Stimulated activated CD4-positive, alpha-beta T cell treated with anti-CD3 and anti-CD28 coated beads, TNF-alpha, amount 100 ng/mL, for 1 hour (primary cell): ENCODE measurements at regions not wholly inside any gene's neighbourhood (a gene's known extent, or its start where the extent isn't known, plus 50 kb on each side); places are given as distances from the start of the nearest gene placed in this dataset.
A peak's percentile ranks its signal among the peaks of the same experiment; 100 is the strongest.
"Not testable (repeated sequence)": the region's sequence is repeated elsewhere in the genome, so short reads cannot be mapped to it uniquely, and the experiment has no call there.

Experiments used
- DNase-seq, 3 donors: peaks; one replicate each; pipeline ENCODE4 v3.0.0-alpha.2; 2020; ENCODE audit warnings: low read depth in 3 of 3, low spot score in 1 of 3

- DNase-seq: not testable (repeated sequence)
Observed at GRCh38 chr3:125791021-125791420, 178.0 kb upstream of the ROPN1B start.

GRCh38 chr3:125810010-125810409 is 159.0 kb upstream of the ROPN1B start:
- DNase-seq: not testable (repeated sequence)

DNA sequence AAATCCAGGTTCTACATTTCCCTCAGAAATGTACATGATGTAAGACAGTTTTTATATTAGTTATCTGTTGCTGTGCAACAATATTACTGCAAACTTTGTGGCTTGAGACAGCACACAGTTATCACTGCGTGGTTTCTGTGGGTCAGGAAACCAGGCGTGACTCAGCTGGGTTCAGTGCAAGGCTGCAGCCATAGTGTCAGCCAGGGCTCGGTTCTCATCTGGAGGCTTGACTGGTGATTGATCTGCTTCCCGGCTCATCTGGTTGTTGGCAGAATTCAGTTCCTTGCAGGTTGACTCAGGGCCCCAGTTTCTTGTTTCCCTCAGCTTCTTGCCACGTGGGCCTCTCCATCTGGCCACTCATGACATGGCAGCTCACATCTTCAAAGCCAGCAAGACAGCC is 146.8 kb upstream of the ROPN1B start:
- not testable (repeated sequence) for DNase-seq

DNA sequence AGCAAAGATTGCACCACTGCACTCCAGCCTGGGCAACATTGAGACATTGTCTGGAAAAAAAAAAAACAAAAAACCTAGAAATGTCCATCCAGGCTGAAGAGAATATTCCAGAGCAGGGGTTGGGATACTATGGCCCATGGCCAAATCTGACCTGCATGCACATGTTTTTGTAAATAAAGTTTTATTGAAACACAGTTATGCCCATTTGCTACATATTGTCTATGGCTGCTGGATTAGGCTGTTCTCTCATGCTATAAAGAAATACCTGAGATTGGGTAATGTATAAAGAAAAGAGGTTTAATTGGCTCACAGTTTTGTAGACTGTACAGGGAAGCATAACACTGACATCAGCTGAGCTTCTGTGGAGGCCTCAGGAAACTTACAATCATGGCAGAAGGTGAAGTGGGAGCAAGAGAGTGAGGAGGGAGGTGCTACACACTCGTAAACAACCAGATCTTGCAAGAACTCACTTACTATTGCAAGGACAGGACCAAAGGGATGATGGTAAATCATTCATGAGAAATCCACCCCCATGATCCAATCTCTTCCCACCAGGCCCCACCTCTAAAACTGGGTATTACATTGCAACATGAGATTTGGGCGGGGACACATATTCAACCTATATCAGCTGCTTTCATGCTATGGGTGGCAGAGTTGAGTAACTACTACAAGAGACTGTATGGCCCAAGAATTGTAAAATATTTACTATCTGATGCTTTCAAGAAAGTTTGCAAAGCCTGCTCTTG is 137.8 kb upstream of the ROPN1B start:
- not testable (repeated sequence) for DNase-seq

- DNase-seq: not testable (repeated sequence)
Observed at GRCh38 chr3:125835562-125835961, 133.4 kb upstream of the ROPN1B start.

- DNase-seq: peak in 1 of 3 donors; percentile 8
Observed at GRCh38 chr3:125836011-125836551, 132.9 kb upstream of the ROPN1B start.

GRCh38 chr3:125836786-125837185 is 132.2 kb upstream of the ROPN1B start:
- not testable (repeated sequence) for DNase-seq

GRCh38 chr3:125838857-125839256 is 130.1 kb upstream of the ROPN1B start:
- DNase-seq: not testable (repeated sequence)

DNA sequence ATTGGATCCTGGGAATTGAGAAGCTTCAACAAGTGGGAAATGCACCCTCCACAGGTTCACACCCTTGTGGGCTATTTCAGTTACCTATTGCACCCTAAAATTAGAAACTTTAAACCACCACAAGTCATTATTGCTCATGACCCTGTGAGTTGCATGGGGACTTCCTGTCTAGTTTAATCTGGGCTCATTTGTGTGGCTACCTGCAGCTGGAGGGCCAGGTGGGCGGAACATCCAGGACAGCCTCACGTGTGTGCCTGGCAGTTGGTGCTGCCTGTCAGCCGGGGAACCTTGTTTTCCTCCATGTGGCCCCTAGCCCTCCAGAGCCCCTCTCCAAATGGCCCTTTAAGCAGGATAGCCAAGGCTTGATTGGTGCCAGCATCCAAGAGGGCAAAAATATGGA is 128.5 kb upstream of the ROPN1B start:
- not testable (repeated sequence) for DNase-seq

DNA sequence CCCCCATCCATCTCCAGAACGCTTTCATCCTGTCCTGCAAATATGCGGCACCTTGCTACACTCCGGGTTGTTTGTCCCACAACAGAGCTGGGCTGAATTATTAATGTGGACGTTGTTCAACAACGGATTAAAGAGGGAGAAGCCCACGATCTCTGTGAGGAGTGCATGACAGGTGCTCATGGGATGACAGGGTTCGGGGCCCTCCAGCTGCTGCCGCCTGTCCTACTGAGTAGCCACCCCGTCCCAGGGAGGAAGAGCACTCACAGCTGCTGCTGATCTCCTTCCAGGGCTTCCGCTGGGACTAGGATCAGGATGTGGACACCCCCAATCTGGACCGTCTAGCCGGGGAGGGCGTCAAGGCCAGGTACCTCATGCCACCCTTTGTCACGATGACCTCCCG is 121.0 kb upstream of the ROPN1B start:
- DNase-seq: not testable (repeated sequence)

- not testable (repeated sequence) for DNase-seq
Observed at GRCh38 chr3:125855006-125855405, 114.0 kb upstream of the ROPN1B start.

DNA sequence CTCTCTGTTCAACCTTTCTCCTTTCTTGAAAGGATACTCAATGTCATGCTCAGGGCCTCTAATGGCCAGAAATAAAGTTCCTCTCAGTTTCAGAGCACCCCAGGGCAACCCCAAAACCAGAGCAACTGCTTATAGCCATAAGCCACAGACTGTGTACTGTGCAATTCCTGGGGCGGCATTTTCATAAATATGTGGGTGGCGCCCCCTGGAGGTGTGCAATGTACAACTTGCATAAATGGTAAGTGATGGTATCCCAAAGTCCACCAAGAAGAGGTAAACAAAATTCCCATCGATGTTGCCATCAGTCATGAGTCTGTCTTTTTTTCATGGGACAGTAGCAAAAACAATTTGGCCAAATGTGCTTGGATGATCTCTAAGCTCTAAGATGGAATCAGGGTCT is 108.4 kb upstream of the ROPN1B start:
- not testable (repeated sequence) for DNase-seq

DNA sequence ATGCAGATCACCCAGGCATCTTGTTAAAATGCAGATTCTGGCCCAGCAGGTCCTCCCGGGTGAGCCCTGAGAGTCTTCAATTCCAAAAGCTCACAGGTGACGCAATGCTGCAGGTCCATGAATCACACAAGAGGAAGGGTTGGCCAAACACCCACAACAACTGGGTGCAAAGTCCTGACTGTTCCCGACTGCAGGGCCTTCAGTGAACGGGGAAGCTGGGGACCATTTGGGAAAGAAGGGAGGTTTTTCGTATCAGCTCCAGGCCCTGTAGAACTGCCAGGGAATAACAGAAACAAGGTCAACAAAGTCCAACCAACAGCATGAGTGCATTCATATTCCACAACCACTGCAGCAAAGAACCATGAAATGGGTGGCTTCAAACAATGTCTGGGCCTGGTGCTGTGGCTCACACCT is 106.1 kb upstream of the ROPN1B start:
- not testable (repeated sequence) for DNase-seq

- DNase-seq: not testable (repeated sequence)
Observed at GRCh38 chr3:125864532-125864931, 104.4 kb upstream of the ROPN1B start.

- not testable (repeated sequence) for DNase-seq
Observed at GRCh38 chr3:125886006-125886405, 83.0 kb upstream of the ROPN1B start.

GRCh38 chr3:125899181-125899580 is 69.8 kb upstream of the ROPN1B start:
- DNase-seq: not testable (repeated sequence)

GRCh38 chr3:125901473-125901872 is 67.5 kb upstream of the ROPN1B start:
- not testable (repeated sequence) for DNase-seq

DNA sequence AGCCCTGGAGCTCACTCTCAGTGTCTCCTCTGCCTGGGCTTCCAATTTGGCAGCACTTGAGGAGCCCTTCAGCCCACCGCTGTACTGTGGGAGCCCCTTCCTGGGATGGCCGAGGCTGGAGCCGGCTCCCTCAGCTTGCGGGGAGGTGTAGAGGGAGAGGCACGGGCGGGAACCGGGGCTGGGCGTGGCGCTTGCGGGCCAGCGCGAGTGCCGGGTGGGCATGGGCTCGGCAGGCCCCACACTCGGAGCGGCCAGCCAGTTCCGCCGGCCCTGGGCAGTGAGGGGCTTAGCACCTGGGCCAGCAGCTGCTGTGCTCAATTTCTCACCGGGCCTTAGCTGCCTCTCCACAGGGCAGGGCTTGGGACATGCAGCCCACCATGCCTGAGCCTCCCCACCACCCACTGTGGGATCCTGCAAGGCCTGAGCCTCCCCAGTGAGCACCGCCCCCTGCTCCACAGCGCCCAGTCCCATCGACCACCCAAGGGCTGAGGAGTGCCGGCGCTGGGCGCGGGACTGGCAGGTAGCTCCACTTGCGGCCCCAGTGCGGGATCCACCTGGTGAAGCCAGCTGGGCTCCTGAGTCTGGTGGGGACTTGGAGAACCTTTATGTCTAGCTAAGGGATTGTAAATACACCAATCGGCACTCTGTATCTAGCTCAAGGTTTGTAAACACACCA is 65.1 kb upstream of the ROPN1B start:
- not testable (repeated sequence) for DNase-seq

DNA sequence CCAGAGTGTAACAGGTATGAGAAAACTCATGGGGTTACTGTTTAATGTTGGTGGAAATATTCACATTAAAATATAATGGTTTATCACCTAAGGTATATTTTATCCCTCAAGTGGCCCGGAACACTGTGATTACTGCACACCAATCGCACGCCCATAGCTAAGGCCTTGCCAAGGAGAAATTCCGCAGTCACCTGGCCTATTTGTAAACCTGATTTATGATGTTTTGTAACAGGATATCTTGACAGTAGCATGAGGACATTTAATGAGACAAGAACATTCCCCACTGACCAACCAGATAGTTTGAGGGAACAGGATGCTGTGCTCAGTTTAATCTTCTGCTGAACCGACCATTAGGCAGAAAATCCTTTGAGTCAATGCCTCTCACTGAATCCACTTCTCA is 61.7 kb upstream of the ROPN1B start:
- DNase-seq: not testable (repeated sequence)

- DNase-seq: not testable (repeated sequence)
Observed at GRCh38 chr3:125910851-125911250, 58.1 kb upstream of the ROPN1B start.

GRCh38 chr3:125914608-125915436 is 54.2 kb upstream of the ROPN1B start:
- not testable (repeated sequence) for DNase-seq
